ENCODE measurements at regions not wholly inside any gene's neighbourhood (a gene's known extent, or its start where the extent isn't known, plus 50 kb on each side); places are given as distances from the start of the nearest gene placed in this dataset.
"Not testable (repeated sequence)": the region's sequence is repeated elsewhere in the genome, so short reads cannot be mapped to it uniquely, and the experiment has no call there.

- DNase-seq (ENCODE audit: low spot score): no peak
Measured at GRCh38 chr1:189644970-189645369, 832.7 kb downstream of the BRINP3 start.

- DNase-seq (ENCODE audit: low spot score): no peak
Measured at GRCh38 chr1:189646066-189646465, 831.6 kb downstream of the BRINP3 start.

GRCh38 chr1:189654906-189655305 is 822.8 kb downstream of the BRINP3 start:
- no peak for DNase-seq (ENCODE audit: low spot score)

- DNase-seq (ENCODE audit: low spot score): no peak
Measured at GRCh38 chr1:189656628-189657530, 820.8 kb downstream of the BRINP3 start.

GRCh38 chr1:189657715-189658114 is 819.9 kb downstream of the BRINP3 start:
- DNase-seq (ENCODE audit: low spot score): no peak

- no peak for DNase-seq (ENCODE audit: low spot score)
Measured at GRCh38 chr1:189658381-189658780, 819.3 kb downstream of the BRINP3 start.

- DNase-seq (ENCODE audit: low spot score): no peak
Measured at GRCh38 chr1:189659731-189660130, 817.9 kb downstream of the BRINP3 start.

- DNase-seq (ENCODE audit: low spot score): no peak
Measured at GRCh38 chr1:189662190-189662589, 815.5 kb downstream of the BRINP3 start.

GRCh38 chr1:189669846-189670245 is 807.8 kb downstream of the BRINP3 start:
- DNase-seq (ENCODE audit: low spot score): no peak

GRCh38 chr1:189673217-189673616 is 804.4 kb downstream of the BRINP3 start:
- no peak for DNase-seq (ENCODE audit: low spot score)

GRCh38 chr1:189675712-189676244 is 801.9 kb downstream of the BRINP3 start:
- no peak for DNase-seq (ENCODE audit: low spot score)

- DNase-seq (ENCODE audit: low spot score): no peak
Measured at GRCh38 chr1:189678779-189679178, 798.9 kb downstream of the BRINP3 start.

- no peak for DNase-seq (ENCODE audit: low spot score)
Measured at GRCh38 chr1:189681252-189681919, 796.3 kb downstream of the BRINP3 start.

GRCh38 chr1:189682591-189682990 is 795.1 kb downstream of the BRINP3 start:
- no peak for DNase-seq (ENCODE audit: low spot score)

GRCh38 chr1:189686288-189686687 is 791.4 kb downstream of the BRINP3 start:
- DNase-seq (ENCODE audit: low spot score): no peak

GRCh38 chr1:189693140-189693539 is 784.5 kb downstream of the BRINP3 start:
- peak; percentile 5 for DNase-seq (ENCODE audit: low spot score)

- no peak for DNase-seq (ENCODE audit: low spot score)
Measured at GRCh38 chr1:189696297-189696696, 781.4 kb downstream of the BRINP3 start.

GRCh38 chr1:189697113-189697512 is 780.6 kb downstream of the BRINP3 start:
- DNase-seq (ENCODE audit: low spot score): no peak

- DNase-seq (ENCODE audit: low spot score): no peak
Measured at GRCh38 chr1:189701606-189702005, 776.1 kb downstream of the BRINP3 start.

GRCh38 chr1:189706594-189706993 is 771.1 kb downstream of the BRINP3 start:
- no peak for DNase-seq (ENCODE audit: low spot score)

GRCh38 chr1:189708674-189709073 is 769.0 kb downstream of the BRINP3 start:
- peak; percentile 20 for DNase-seq (ENCODE audit: low spot score)

GRCh38 chr1:189718147-189718795 is 759.4 kb downstream of the BRINP3 start:
- DNase-seq (ENCODE audit: low spot score): not testable (repeated sequence)

All from H4 (cell line).